Vagina (tissue), 2 donors: ENCODE measurements at regions not wholly inside any gene's neighbourhood (a gene's known extent, or its start where the extent isn't known, plus 50 kb on each side); places are given as distances from the start of the nearest gene placed in this dataset.

Experiments
- CTCF ChIP-seq, 3 experiments: fragments of 450-650 bp in 2 of 3; fragments of 200-600 bp in 1 of 3; sonication (generic) in 1 of 3; IDR thresholded peaks; one replicate each; pipeline ENCODE4 v1.5.1; 2017 to 2019; ENCODE audit warnings: antibody characterized with exemption in 3 of 3, mild to moderate bottlenecking in 2 of 3, moderate library complexity in 2 of 3
- POLR2A ChIP-seq, 2 donors: fragments of 450-650 bp; IDR thresholded peaks; one replicate each; pipeline ENCODE4 v1.6.1; 2017; ENCODE audit warnings: antibody characterized with exemption in 2 of 2, mild to moderate bottlenecking in 2 of 2, moderate library complexity in 2 of 2
- POLR2AphosphoS5 ChIP-seq, 2 donors: sonication (generic); formaldehyde crosslinking; IDR thresholded peaks; one replicate each; pipeline ENCODE4 v1.9.0; 2017; ENCODE audit warnings: antibody characterized with exemption in 2 of 2, mild to moderate bottlenecking in 2 of 2, low read depth in 1 of 2; ENCODE audit not compliant: insufficient read depth in 1 of 2

DNA sequence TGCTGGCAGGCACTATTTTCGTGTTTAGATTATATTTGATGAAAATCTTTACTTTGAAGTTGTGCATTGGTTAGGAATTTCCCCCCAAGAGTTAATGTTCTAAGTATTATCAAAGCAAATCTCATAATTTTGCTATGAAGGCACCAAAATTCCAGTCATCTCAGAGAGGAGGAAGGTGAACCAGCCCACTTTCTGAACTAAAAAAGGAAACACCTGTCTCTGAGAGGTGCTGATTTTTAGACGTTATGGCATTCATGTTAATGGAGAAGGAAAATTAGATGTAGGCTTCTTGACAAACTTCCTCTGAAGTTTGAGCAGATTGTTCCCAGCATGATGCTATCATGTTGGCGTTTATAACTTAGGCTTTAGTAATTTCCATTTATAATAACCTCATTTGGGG is 432.9 kb upstream of the ACTBL2 start:
- no peak for TF ChIP-seq CTCF (IDR thresholded peaks at IDR 0.05)
- no peak for TF ChIP-seq POLR2A (IDR thresholded peaks at IDR 0.05)
- no peak for TF ChIP-seq POLR2AphosphoS5 (IDR thresholded peaks at IDR 0.05; ENCODE audit: insufficient read depth in 1 of 2, low read depth in 1 of 2)
